Keratinocyte (primary cell): ENCODE measurements at regions not wholly inside any gene's neighbourhood (a gene's known extent, or its start where the extent isn't known, plus 50 kb on each side); places are given as distances from the start of the nearest gene placed in this dataset.
A peak's percentile ranks its signal among the peaks of the same experiment; 100 is the strongest.

Experiments
- DNase-seq: peaks from one replicate; pipeline ENCODE4 v3.0.0-alpha.2; 2011; ENCODE audit warnings: low read depth, missing footprints, low spot score
- FAIRE-seq: peaks from 2 replicates; lab custom pipeline; 2011; peaks lifted over from hg19 to GRCh38; lab: Jason Lieb, UNC
- H2AFZ ChIP-seq: 2 replicates; pipeline ENCODE4 v1.6.0; 2012; ENCODE audit warnings: low read length, control low read depth, inconsistent platforms; ENCODE audit not compliant: control insufficient read depth
- H3K27ac ChIP-seq: 2 replicates; pipeline ENCODE4 v1.5.1; 2011; ENCODE audit warnings: low read length; ENCODE audit not compliant: control insufficient read depth, insufficient read depth
- H3K27me3 ChIP-seq: 3 replicates; pipeline ENCODE4 v1.6.0; 2011; ENCODE audit warnings: low read length; ENCODE audit not compliant: control insufficient read depth, insufficient read depth; ENCODE audit errors: extremely low read depth
- H3K36me3 ChIP-seq, 2 experiments: 2 replicates in 1 of 2; 3 replicates in 1 of 2; pipeline ENCODE4 v1.5.1; 2011; ENCODE audit warnings: low read length in 2 of 2, mild to moderate bottlenecking in 1 of 2; ENCODE audit not compliant: control insufficient read depth in 2 of 2, insufficient read depth in 2 of 2; ENCODE audit errors: extremely low read depth in 1 of 2
- H3K4me1 ChIP-seq: 3 replicates; pipeline ENCODE4 v1.5.1; 2011; ENCODE audit warnings: low read length; ENCODE audit not compliant: control insufficient read depth, insufficient read depth; ENCODE audit errors: extremely low read depth
- H3K4me2 ChIP-seq: 3 replicates; pipeline ENCODE4 v1.6.0; 2011; ENCODE audit warnings: low read depth, low read length; ENCODE audit not compliant: control insufficient read depth, insufficient read depth; ENCODE audit errors: extremely low read depth
- H3K4me3 ChIP-seq, 3 experiments: fragments of 200-600 bp in 1 of 3; sonication (generic) in 1 of 3; 2 replicates in 2 of 3; 3 replicates in 1 of 3; pipeline ENCODE4 v1.5.1; 2011 to 2016; ENCODE audit warnings: low read length in 3 of 3, mild to moderate bottlenecking in 3 of 3, control low read depth in 2 of 3, inconsistent platforms in 1 of 3, low read depth in 1 of 3, mixed read lengths in 1 of 3, mixed run types in 1 of 3, moderate library complexity in 1 of 3; ENCODE audit not compliant: control insufficient read depth in 2 of 3, insufficient read depth in 2 of 3; ENCODE audit errors: extremely low read depth in 1 of 3
- H3K79me2 ChIP-seq: 2 replicates; pipeline ENCODE4 v1.6.0; 2012; ENCODE audit warnings: low read length; ENCODE audit not compliant: control insufficient read depth, insufficient read depth
- H3K9ac ChIP-seq: 3 replicates; pipeline ENCODE4 v1.6.0; 2011; ENCODE audit warnings: low read length; ENCODE audit not compliant: control insufficient read depth, insufficient read depth; ENCODE audit errors: extremely low read depth
- H3K9me1 ChIP-seq: 3 replicates; pipeline ENCODE4 v1.6.0; 2011; ENCODE audit warnings: low read length; ENCODE audit not compliant: control insufficient read depth, insufficient read depth; ENCODE audit errors: extremely low read depth
- H3K9me3 ChIP-seq: 2 replicates; pipeline ENCODE4 v1.5.1; 2012; ENCODE audit warnings: low read depth, low read length; ENCODE audit not compliant: control insufficient read depth
- H4K20me1 ChIP-seq: 3 replicates; pipeline ENCODE4 v1.6.0; 2011; ENCODE audit warnings: low read length; ENCODE audit not compliant: control insufficient read depth, insufficient read depth; ENCODE audit errors: extremely low read depth
- CTCF ChIP-seq, 3 experiments: IDR thresholded peaks in 1 of 3; conservative IDR thresholded peaks in 1 of 3; optimal IDR thresholded peaks in 1 of 3; 2 replicates in 2 of 3; 3 replicates in 1 of 3; pipeline versions ENCODE3 to v1.5.1; 2011; ENCODE audit warnings: low read length in 3 of 3, mild to moderate bottlenecking in 3 of 3, moderate library complexity in 2 of 3, control low read depth in 1 of 3, inconsistent platforms in 1 of 3; ENCODE audit not compliant: insufficient read depth in 2 of 3; ENCODE audit errors: extremely low read depth in 1 of 3
- EZH2 ChIP-seq: IDR thresholded peaks from one replicate; pipeline ENCODE4 v1.6.1; 2012; ENCODE audit warnings: inconsistent platforms, mild to moderate bottlenecking, low read length, moderate library complexity
- dilution Hi-C: fragments of 300-500 bp; cut with MboI; formaldehyde crosslinking; loops from one replicate; pipeline ENCODE4 v1.7.0; 2020; ENCODE audit warnings: low sequenced_read_pairs; ENCODE audit not compliant: extremely low pct_ligation_motif_present

DNA sequence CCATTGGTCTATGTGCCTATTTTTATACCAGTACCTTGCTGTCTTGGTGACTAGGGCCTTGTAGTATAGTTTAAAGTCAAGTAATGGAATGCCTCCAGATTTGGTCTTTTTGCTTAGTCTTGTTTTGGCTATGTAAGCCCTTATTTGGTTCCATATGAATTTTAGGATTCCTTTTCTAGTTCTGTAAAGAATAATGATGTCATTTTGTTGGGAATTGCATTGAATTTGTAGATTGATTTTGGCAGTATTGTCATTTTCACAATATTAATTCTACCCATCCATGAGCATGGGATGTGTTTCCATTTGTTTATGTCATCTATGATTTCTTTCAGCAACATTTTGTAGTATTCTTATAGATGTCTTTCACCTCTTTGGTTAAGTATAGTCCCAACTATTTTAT is 96.4 kb upstream of the PAK5 start:
- H3K9me1 ChIP-seq: no peaks in the 10 kb centered on the region
- no peaks in the 10 kb centered on the region for H3K36me3 ChIP-seq
- no peak for DNase-seq
- no peaks in the 10 kb centered on the region for H3K79me2 ChIP-seq
- dilution Hi-C loops: no loop called here
- H3K4me2 ChIP-seq: no peak overlapping the region
- no peaks in the 10 kb centered on the region for H4K20me1 ChIP-seq
- TF ChIP-seq CTCF (optimal IDR thresholded peaks at IDR 0.05 in 1 of 3, IDR thresholded peaks at IDR 0.05 in 1 of 3, conservative IDR thresholded peaks at IDR 0.05 in 1 of 3; ENCODE audit: extremely low read depth in 1 of 3, insufficient read depth in 2 of 3, low read length in 3 of 3) (no peak), EZH2 (no peak)
- H3K9me3 ChIP-seq: no peaks in the 10 kb centered on the region
- H3K9ac ChIP-seq: no peak overlapping the region
- H3K27me3 ChIP-seq: no peaks in the 10 kb centered on the region
- no peak overlapping the region for H2AFZ ChIP-seq
- no peak overlapping the region for H3K4me3 ChIP-seq
- H3K27ac ChIP-seq: no peak overlapping the region
- H3K4me1 ChIP-seq: peaks cover under 1% of the 10 kb centered on the region
- no peak for FAIRE-seq

DNA sequence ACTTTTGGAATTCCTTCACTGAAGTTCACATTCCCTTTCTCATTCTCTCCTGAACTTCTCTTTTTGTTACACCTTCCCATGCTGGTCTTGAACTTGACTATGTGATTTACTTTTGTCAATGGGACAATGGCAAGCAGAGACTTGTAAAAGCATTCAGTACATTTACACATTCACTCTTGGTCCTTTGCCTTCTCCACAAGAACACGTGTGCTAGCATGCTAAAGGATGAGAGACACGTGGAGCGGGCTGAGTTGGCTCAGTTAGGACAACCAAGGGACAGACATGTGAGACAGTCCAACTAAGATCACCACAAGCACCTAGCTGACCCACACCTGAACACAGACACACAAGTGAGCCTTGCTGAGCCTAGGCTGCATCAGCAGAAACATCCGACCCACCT is 91.3 kb upstream of the PAK5 start:
- Histone ChIP-seq H3K9ac (no peak overlapping the region), H4K20me1 (no peaks in the 10 kb centered on the region), H3K27me3 (no peaks in the 10 kb centered on the region), H3K79me2 (no peaks in the 10 kb centered on the region), H3K4me3 (no peak overlapping the region), H3K4me2 (no peak overlapping the region), H3K4me1 (peaks cover 32% of the 10 kb centered on the region), H2AFZ (no peak overlapping the region), H3K9me3 (no peaks in the 10 kb centered on the region), H3K9me1 (no peaks in the 10 kb centered on the region), H3K27ac (no peak overlapping the region), H3K36me3 (no peaks in the 10 kb centered on the region)
- no peak for DNase-seq
- dilution Hi-C loops: no loop called here
- peak; percentile 53 for FAIRE-seq
- TF ChIP-seq CTCF (optimal IDR thresholded peaks at IDR 0.05 in 1 of 3, IDR thresholded peaks at IDR 0.05 in 1 of 3, conservative IDR thresholded peaks at IDR 0.05 in 1 of 3; ENCODE audit: extremely low read depth in 1 of 3, insufficient read depth in 2 of 3, low read length in 3 of 3) (no peak), EZH2 (no peak)
